Ectodermal cell (in vitro differentiated cells): ENCODE measurements at regions not wholly inside any gene's neighbourhood (a gene's known extent, or its start where the extent isn't known, plus 50 kb on each side); places are given as distances from the start of the nearest gene placed in this dataset.

Source experiments
- H3K27ac ChIP-seq: 2 replicates; pipeline ENCODE4 v1.7.0; 2013; ENCODE audit warnings: mild to moderate bottlenecking, low read depth, low read length; ENCODE audit not compliant: insufficient read depth, poor library complexity, severe bottlenecking
- H3K27me3 ChIP-seq: 2 replicates; pipeline ENCODE4 v1.7.0; 2013; ENCODE audit warnings: mild to moderate bottlenecking, low read length; ENCODE audit not compliant: insufficient read depth, control insufficient read depth, poor library complexity, severe bottlenecking
- H3K36me3 ChIP-seq: one replicate; pipeline ENCODE4 v1.7.0; 2013; ENCODE audit warnings: low read length; ENCODE audit not compliant: control insufficient read depth, insufficient read depth
- H3K4me1 ChIP-seq: one replicate; pipeline ENCODE4 v1.7.0; 2013; ENCODE audit warnings: low read length; ENCODE audit not compliant: control insufficient read depth, insufficient read depth
- H3K4me3 ChIP-seq: 2 replicates; pipeline ENCODE4 v1.7.0; 2013; ENCODE audit warnings: low read depth, low read length, control low read depth; ENCODE audit not compliant: insufficient read depth
- H3K9me3 ChIP-seq: 2 replicates; pipeline ENCODE4 v1.7.0; 2013; ENCODE audit warnings: mild to moderate bottlenecking, low read length, moderate library complexity; ENCODE audit not compliant: control insufficient read depth
- WGBS, 2 experiments: methylation state at CpG; one replicate each; pipeline ENCODE4 v1.1.7; 2013; ENCODE audit warnings: missing lambda C conversion rate in 2 of 2; 5-methylcytosine and 5-hydroxymethylcytosine counted together

DNA sequence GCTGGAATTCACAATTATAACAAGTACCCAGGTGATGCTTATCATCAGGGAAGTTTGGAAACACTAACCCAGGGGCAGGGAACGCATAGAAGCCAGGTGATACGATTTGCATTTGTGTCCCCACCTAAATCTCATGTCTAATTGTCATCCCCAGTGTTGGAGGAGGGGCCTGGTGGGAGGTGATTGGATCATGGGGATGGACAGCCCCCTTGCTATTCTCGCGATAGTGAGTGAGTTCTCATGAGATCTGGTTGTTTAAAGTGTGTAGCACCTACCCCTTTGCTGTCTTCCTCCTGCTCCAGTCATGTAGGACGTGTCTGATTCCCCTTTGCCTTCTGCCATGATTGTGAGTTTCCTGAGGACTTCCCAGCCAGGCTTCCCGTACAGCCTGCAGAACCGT is 276.3 kb downstream of the UTP18 start:
- Histone ChIP-seq H3K4me1 (no peaks in the 10 kb centered on the region), H3K36me3 (no peaks in the 10 kb centered on the region), H3K27me3 (no peaks in the 10 kb centered on the region), H3K27ac (no peak overlapping the region), H3K9me3 (no peaks in the 10 kb centered on the region), H3K4me3 (no peak overlapping the region)
- 89 to 91% methylated on average over 7 of the region's 7 CpGs for WGBS, 2 experiments

DNA sequence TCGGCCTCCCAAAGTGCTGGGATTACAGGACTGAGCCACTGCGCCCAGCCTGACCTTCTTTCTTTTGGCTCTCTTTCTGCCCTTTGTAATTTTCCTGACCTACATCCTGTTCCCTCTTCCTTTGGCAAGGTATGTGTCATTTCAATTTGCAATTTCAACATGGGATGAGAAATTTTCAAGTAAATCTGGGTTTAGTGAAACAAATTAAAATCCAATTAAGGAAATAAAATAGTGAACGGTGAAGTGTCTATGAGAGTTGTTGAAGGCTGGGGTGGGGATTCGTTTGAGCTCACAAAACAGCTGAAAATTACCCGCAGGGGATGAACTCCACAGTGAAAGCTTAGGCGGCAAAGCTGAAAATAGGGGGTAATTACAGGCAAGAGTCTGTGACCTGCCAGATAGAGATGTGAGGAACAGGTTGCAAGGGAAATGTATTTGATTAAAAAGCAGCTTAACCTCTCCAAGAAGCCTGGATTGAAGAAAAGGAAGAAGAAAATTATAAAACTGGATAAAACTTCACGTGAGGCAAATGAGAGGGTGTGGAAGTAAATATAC is 277.7 kb downstream of the UTP18 start:
- H3K27me3 ChIP-seq, result no peaks in the 10 kb centered on the region
- no peaks in the 10 kb centered on the region for H3K9me3 ChIP-seq
- WGBS, 2 experiments, result 86 to 88% methylated on average over 7 of the region's 7 CpGs
- H3K27ac ChIP-seq, result no peak overlapping the region
- no peak overlapping the region for H3K4me3 ChIP-seq
- H3K36me3 ChIP-seq, result no peaks in the 10 kb centered on the region
- H3K4me1 ChIP-seq, result no peaks in the 10 kb centered on the region

DNA sequence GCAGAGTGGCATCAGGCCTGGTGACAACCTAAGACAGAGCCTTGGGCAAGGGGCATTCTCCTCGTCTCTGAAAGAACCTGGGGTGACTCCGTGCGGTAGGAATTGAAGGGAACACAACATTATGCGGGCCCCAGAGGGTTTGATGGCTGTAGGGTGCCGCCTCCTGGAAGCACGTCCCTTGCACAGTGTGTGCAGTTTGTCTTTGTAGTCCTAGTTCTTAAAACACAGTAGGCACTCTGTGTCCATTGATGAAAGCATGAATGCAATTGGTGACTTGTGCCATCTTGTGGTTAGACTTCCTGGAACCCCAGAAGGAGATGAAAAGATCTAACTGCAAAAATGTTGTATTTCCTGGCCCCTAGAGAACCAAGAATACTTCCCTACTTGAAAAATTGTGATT is 279.8 kb downstream of the UTP18 start:
- Histone ChIP-seq H3K9me3 (no peaks in the 10 kb centered on the region), H3K36me3 (no peaks in the 10 kb centered on the region), H3K27me3 (no peaks in the 10 kb centered on the region), H3K4me1 (no peaks in the 10 kb centered on the region), H3K4me3 (no peak overlapping the region), H3K27ac (no peak overlapping the region)
- WGBS, 2 experiments, result 89 to 94% methylated on average over 6 of the region's 6 CpGs

DNA sequence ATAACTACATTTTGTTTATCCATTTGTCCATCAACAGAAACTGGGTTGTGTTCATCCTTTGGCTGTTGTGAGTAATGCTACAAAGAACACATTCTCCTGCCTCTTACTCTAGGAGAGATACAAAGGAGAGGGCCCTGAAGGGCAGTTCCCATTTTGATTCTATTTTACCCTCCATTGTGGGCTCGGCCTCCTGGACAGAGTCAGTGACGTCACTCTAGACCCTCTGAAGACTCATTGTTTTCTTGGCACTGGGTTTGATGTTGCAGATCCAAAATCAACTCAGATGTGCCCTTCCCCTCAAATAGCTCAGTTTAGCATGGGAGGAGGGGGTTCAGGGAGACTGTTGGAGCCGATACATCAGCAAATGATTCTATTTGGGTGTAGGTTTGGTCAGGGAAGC is 280.9 kb downstream of the UTP18 start:
- WGBS, 2 experiments, result 57 to 69% methylated on average over 3 of the region's 3 CpGs

DNA sequence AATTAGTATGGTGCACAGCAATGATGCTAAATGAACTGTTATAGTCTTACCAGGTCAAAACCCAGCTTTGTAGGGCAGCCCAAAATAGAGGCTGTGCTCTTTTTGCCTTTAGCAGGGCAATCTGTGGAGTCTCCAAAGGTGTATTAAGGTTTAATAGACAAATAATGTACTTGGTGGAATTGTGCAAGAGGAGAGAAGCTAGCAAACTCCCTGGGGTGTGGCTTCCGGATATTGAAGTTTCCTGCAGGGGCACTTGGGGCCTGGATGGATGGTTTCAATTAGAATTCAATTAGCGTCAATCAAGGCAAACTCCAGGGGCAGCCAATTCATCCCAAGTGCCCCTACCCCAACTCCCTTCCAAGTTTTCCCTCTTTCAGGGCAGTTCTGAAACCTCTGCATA is 285.8 kb downstream of the UTP18 start:
- Histone ChIP-seq H3K27me3 (no peaks in the 10 kb centered on the region), H3K9me3 (no peaks in the 10 kb centered on the region), H3K4me3 (no peak overlapping the region), H3K27ac (no peak overlapping the region), H3K4me1 (no peaks in the 10 kb centered on the region), H3K36me3 (no peaks in the 10 kb centered on the region)
- 70 to 77% methylated on average over 2 of the region's 2 CpGs for WGBS, 2 experiments

More for the DNA sequence above, 280.9 kb downstream of the UTP18 start:
- Histone ChIP-seq H3K4me1 (no peaks in the 10 kb centered on the region), H3K36me3 (no peaks in the 10 kb centered on the region), H3K27me3 (no peaks in the 10 kb centered on the region), H3K4me3 (no peak overlapping the region), H3K9me3 (no peaks in the 10 kb centered on the region), H3K27ac (no peak overlapping the region)

DNA sequence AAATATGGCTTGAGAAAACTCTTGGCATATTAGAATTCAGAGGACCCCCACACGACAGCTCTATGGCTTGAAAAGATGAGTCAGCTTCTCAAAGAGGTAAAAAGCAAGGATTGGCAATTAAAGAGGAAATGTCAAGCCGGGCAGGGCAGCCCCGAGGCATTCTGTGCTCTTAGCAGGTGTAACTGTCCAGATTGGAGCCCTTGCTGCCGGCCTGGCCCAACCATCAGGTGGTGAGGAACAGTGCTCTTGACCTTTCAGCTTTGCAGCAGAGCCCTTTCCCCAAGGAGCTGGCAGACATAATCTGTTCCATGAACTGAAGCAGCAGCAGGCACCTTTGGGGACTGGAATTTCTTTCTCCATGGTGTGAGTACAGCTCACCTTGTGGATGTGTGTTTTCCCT is 287.8 kb downstream of the UTP18 start:
- Histone ChIP-seq H3K36me3 (no peaks in the 10 kb centered on the region), H3K4me1 (no peaks in the 10 kb centered on the region), H3K4me3 (no peak overlapping the region), H3K9me3 (no peaks in the 10 kb centered on the region), H3K27ac (no peak overlapping the region), H3K27me3 (no peaks in the 10 kb centered on the region)
- 80% methylated on average over 4 of the region's 4 CpGs for WGBS, 2 experiments

DNA sequence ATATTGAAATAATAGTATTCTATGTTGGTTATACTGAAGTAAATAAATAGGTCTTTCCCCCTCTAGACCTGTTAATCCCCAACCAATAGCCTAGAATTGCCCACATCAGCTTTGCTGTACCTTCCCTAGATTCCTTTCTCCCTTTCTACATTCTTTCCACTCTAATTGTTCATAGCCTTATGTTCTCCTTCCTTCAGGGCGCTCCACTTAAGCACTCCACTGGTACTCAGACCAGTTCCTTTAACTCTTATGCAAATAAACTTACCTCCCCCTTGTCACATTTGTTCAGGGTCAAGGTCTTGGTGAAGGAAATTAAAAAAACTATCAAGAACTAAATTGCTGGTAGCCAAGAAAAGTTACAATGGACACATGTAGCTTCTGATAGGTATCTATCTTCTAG is 294.8 kb downstream of the UTP18 start:
- Histone ChIP-seq H3K36me3 (no peaks in the 10 kb centered on the region), H3K4me3 (no peak overlapping the region), H3K9me3 (no peaks in the 10 kb centered on the region), H3K4me1 (no peaks in the 10 kb centered on the region), H3K27me3 (no peaks in the 10 kb centered on the region), H3K27ac (no peak overlapping the region)
- 79 to 92% methylated on average over 1 of the region's 1 CpG for WGBS, 2 experiments

DNA sequence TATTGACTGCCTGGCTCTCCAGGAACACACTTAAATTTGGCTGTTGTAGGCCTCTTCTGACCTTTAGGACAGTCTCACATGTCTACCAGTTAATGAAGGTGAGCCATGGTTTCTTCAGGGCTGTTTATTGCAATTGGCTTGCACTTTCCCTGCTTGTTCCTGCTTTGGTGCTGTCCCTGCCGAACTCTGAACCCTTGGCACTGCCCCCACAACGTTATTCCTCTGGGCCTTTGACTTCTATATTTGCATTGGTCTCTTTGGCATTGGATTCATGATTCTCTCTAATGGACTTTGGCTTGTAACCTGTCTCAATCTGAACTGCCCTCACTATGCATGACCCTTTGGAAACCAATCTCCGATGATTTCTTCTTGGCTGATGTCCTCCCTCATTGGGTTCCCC is 299.4 kb downstream of the UTP18 start:
- Histone ChIP-seq H3K27me3 (no peaks in the 10 kb centered on the region), H3K27ac (no peak overlapping the region), H3K9me3 (no peaks in the 10 kb centered on the region), H3K36me3 (no peaks in the 10 kb centered on the region), H3K4me1 (no peaks in the 10 kb centered on the region), H3K4me3 (no peak overlapping the region)
- 89% methylated on average over 3 of the region's 3 CpGs for WGBS, 2 experiments

DNA sequence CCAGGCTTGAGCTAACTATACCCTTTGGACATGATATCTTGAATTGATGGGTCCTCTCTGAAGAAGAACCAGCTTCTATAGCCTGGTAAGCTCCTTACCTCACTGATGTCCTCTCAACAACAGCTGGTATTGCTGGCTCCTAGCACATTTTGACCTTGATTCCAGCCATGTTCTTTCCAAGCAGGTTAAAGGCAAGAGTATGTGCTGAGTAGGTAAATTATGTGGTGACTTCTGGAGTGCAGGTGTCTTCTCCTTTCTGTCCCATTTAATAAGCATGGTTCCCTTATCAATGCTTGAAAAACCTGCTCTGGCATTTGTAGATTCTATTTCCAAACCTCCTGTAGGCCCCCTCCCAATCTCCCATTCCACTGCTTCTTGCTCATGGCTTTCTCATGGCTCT is 300.1 kb downstream of the UTP18 start:
- H3K9me3 ChIP-seq, result no peaks in the 10 kb centered on the region
- no peaks in the 10 kb centered on the region for H3K36me3 ChIP-seq
- H3K27ac ChIP-seq, result no peak overlapping the region
- no peaks in the 10 kb centered on the region for H3K4me1 ChIP-seq
- no peak overlapping the region for H3K4me3 ChIP-seq
- H3K27me3 ChIP-seq, result no peaks in the 10 kb centered on the region

DNA sequence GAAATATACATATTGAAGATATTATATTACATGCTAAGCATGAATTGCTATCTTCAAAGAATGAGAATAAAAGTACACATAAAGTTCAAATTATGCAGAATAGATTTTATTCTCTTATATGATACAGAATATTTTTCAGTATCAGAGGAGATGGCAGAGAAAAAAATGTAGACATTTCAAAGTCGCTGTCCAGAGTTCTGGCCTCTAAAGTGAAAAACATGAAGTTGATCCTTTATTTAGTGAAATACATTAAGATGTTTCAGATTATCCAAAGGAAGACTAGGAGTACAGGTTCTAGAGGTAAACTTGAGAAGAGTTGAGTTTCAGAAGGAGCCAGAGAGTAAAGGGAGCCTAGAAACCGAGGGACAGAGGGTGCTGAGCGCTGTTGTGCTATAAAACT is 303.6 kb downstream of the UTP18 start:
- H3K27me3 ChIP-seq, result no peaks in the 10 kb centered on the region
- no peak overlapping the region for H3K27ac ChIP-seq
- no peaks in the 10 kb centered on the region for H3K9me3 ChIP-seq
- no peak overlapping the region for H3K4me3 ChIP-seq
- H3K36me3 ChIP-seq, result no peaks in the 10 kb centered on the region
- 85 to 94% methylated on average over 3 of the region's 3 CpGs for WGBS, 2 experiments
- H3K4me1 ChIP-seq, result no peaks in the 10 kb centered on the region

DNA sequence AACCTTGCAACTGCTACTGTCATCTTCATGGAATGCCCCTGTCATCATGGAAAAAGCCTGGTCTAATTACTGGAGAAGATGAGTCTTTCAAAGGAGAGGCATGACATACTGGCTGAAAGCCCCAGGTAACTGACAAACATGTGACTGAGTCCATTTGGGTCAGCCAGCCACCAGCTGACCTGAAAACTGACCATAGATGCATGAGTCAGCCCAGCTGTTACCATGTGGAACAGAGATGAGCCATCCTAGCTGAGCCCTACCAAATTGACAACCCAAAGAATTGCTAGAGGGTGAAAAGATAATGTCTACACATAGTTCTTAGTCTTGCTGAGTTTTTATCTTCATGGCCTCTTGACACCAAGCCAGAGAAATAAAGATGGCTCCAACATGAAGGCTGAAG is 311.8 kb downstream of the UTP18 start:
- Histone ChIP-seq H3K27me3 (no peaks in the 10 kb centered on the region), H3K27ac (no peak overlapping the region), H3K36me3 (no peaks in the 10 kb centered on the region), H3K4me3 (no peak overlapping the region), H3K4me1 (no peaks in the 10 kb centered on the region), H3K9me3 (no peaks in the 10 kb centered on the region)
